ENCODE measurements at regions not wholly inside any gene's neighbourhood (a gene's known extent, or its start where the extent isn't known, plus 50 kb on each side); places are given as distances from the start of the nearest gene placed in this dataset.
A peak's percentile ranks its signal among the peaks of the same experiment; 100 is the strongest.

DNA sequence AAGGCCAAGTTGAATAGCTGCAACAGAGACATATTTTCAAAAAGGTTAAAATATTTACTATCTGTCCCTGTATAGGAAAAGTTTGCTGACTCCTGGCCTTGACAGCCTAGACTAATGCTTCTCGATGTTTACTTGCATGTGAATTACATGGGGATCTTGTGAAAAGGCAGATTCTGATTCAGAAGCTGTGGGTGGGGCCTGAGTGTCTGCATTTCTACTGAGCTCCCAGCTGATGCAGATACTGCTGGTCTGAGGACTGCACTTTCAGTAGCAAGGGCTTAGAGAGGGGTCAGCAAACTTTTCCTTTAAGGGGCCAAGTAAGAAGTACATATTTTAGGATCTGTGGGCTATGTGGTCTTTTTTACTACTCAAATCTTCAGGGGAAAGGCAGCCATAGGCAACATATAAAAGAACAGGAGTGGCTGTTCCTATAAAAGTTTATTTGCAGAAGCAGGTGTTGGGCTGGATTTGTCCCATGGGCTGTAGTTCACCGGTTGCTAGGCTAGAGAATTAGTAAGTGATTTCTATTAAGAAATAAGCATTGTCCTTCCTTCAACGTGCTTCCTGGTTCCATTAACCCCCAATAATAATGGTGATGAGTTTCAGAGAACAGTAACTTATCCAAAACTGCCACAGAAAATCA lies 97.2 kb upstream of the PDE5A start:
- Histone ChIP-seq H3K4me3 (no peak overlapping the region), H3K36me3 (no peaks in the 10 kb centered on the region), H3K4me1 (peaks cover 0 to 56% (median 20%) of the 10 kb centered on the region in 12 donors), H3K27me3 (no peaks in the 10 kb centered on the region), H3K9me3 (peaks cover 0 to 8% (median 0%) of the 10 kb centered on the region in 12 donors), H3K27ac (peak overlapping the region in 7 of 12 donors; percentile 39 to 72 (median 57))
- DNase-seq (no peak), ATAC-seq (peak in 1 of 4 donors; percentile 54)
- intact Hi-C loops (cut with DNase I): loop anchor here in 2 of 10 donors (10.0 kb wide), 2 partner anchors 59 to 249 kb away; no protein-coding TSS in a partner anchor
- TF ChIP-seq, protein P1, sequence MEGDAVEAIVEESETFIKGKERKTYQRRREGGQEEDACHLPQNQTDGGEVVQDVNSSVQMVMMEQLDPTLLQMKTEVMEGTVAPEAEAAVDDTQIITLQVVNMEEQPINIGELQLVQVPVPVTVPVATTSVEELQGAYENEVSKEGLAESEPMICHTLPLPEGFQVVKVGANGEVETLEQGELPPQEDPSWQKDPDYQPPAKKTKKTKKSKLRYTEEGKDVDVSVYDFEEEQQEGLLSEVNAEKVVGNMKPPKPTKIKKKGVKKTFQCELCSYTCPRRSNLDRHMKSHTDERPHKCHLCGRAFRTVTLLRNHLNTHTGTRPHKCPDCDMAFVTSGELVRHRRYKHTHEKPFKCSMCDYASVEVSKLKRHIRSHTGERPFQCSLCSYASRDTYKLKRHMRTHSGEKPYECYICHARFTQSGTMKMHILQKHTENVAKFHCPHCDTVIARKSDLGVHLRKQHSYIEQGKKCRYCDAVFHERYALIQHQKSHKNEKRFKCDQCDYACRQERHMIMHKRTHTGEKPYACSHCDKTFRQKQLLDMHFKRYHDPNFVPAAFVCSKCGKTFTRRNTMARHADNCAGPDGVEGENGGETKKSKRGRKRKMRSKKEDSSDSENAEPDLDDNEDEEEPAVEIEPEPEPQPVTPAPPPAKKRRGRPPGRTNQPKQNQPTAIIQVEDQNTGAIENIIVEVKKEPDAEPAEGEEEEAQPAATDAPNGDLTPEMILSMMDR (IDR thresholded peaks at IDR 0.05): no peak
- TF ChIP-seq POLR2A (IDR thresholded peaks at IDR 0.05): no peak
- WGBS, 4 donors: 40 to 44% (median 43%) methylated on average over 3 of the region's 3 CpGs

DNA sequence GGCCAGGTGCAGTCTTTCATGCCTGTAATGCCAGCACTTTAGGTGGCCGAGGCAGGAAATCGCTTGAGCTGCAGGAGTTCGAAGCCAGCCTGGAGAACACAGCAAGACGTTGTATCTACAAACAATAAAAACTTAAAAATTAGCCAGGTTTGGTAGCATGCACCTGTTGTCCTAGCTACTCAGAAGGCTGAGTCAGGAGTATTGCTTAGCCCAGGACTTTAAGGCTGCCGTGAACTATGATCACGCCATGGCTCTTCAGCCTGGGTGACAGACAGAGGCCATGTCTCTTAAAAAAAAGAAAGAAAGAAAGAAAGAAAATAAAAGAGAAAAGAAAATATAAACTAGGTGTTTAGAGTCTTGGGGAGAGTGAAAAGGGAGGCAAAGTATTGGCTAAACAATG lies 96.4 kb upstream of the PDE5A start:
- peaks cover 0 to 16% (median 3%) of the 10 kb centered on the region in 12 donors for H3K9me3 ChIP-seq
- no peaks in the 10 kb centered on the region for H3K27me3 ChIP-seq
- intact Hi-C loops (cut with DNase I): loop anchor here in 2 of 10 donors (10.0 kb wide), 2 partner anchors 60 to 250 kb away; no protein-coding TSS in a partner anchor
- no peak for ATAC-seq
- no peak for DNase-seq
- peak overlapping the region in 5 of 12 donors; percentile 26 to 72 (median 57) for H3K27ac ChIP-seq
- WGBS, 4 donors: 87 to 95% (median 92%) methylated on average over 6 of the region's 6 CpGs
- no peak overlapping the region for H3K4me3 ChIP-seq
- H3K36me3 ChIP-seq: no peaks in the 10 kb centered on the region
- peaks cover 0 to 48% (median 13%) of the 10 kb centered on the region in 12 donors for H3K4me1 ChIP-seq
- TF ChIP-seq POLR2A (IDR thresholded peaks at IDR 0.05): no peak
- TF ChIP-seq, protein P1 (IDR thresholded peaks at IDR 0.05): no peak

DNA sequence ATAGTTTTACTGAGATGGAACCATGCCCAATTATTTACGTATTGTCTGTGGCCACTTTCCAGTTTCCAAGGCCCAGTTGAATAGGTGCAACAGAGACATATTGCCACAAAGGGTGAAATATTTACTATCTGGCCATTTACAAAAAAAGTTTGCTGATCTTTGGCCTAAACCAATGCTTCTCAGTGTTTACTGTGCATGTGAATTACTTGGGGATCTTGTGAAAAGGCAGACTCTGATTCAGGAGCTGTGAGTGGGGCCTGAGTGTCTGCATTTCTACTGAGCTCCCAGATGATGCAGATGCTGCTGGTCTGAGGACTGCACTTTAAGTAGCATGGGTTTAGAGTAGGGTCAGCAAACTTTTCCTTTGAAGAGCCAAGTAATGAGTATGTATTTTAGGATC lies 94.1 kb upstream of the PDE5A start:
- DNase-seq (no peak), ATAC-seq (no peak)
- H3K27me3 ChIP-seq: no peaks in the 10 kb centered on the region
- peaks cover 0 to 32% (median 11%) of the 10 kb centered on the region in 12 donors for H3K9me3 ChIP-seq
- H3K27ac ChIP-seq: no peak overlapping the region
- WGBS, 4 donors: 88 to 93% (median 92%) methylated on average over 1 of the region's 1 CpG
- intact Hi-C loops (cut with DNase I): loop anchor here in 2 of 10 donors (10.0 kb wide), 2 partner anchors 62 to 252 kb away; no protein-coding TSS in a partner anchor
- no peaks in the 10 kb centered on the region for H3K36me3 ChIP-seq
- H3K4me1 ChIP-seq: peaks cover 0 to 36% (median 5%) of the 10 kb centered on the region in 12 donors
- no peak overlapping the region for H3K4me3 ChIP-seq
- TF ChIP-seq, protein P1 (IDR thresholded peaks at IDR 0.05): no peak
- TF ChIP-seq POLR2A (IDR thresholded peaks at IDR 0.05): no peak

DNA sequence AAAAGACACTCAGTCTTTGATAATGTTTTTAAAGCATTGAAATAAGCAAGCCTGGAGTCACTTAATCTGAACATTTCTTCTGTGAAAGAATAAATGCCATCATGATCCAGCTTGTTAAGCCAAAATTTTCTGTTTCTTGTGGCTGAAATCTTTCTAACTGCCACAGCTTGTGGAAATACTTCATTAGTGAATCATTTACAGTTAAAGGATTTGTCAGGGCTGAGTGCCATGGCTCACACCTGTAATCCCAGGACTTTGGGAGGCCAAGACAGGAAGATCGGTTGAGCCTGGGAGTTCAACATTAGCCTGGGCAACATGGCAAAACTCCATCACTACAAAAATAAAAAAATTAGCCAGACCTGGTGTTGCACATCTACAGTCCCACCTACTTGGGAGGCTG lies 93.3 kb upstream of the PDE5A start:
- H3K4me3 ChIP-seq: no peak overlapping the region
- DNase-seq: no peak
- 85 to 93% (median 88%) methylated on average over 1 of the region's 1 CpG for WGBS, 4 donors

More for the DNA sequence above, 93.3 kb upstream of the PDE5A start:
- Histone ChIP-seq H3K36me3 (no peaks in the 10 kb centered on the region), H3K27me3 (no peaks in the 10 kb centered on the region), H3K9me3 (peaks cover 0 to 40% (median 15%) of the 10 kb centered on the region in 12 donors), H3K4me1 (peaks cover 0 to 29% (median 5%) of the 10 kb centered on the region in 12 donors), H3K27ac (no peak overlapping the region)
- TF ChIP-seq, protein P1 (IDR thresholded peaks at IDR 0.05): no peak
- no peak for TF ChIP-seq POLR2A (IDR thresholded peaks at IDR 0.05)
- no peak for ATAC-seq
- intact Hi-C loops (cut with DNase I): loop anchor here in 2 of 10 donors (10.0 kb wide), 2 partner anchors 63 to 253 kb away; no protein-coding TSS in a partner anchor
